ENCODE measurements at regions not wholly inside any gene's neighbourhood (a gene's known extent, or its start where the extent isn't known, plus 50 kb on each side); places are given as distances from the start of the nearest gene placed in this dataset.

DNA sequence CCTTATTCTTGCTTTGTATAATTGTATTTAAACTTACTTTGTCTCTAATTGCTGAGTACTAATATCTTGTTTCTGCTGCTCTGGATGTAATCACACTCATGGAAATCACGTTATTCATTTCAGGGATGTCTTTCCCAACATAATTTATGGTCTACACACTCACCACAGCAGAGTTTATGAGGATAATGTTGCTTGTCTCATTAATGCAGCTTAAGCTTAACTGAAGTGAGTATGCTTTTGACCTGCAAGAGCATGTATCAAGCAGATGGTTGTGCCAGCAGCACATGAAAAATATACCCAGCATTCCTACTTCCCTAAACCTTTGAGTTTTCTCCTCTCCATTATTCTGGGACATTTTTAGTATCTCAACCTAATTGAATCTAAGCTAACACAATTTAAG is 1080.9 kb downstream of the SLITRK5 start:
- H3K27me3 ChIP-seq = no peaks in the 10 kb centered on the region
- DNase-seq = no peak
- H3K27ac ChIP-seq = no peak overlapping the region
- intact Hi-C loops (cut with DNase I) = no loop called here
- 13 to 24% (median 20%) methylated on average over 1 of the region's 1 CpG for WGBS, 3 donors
- H3K9me3 ChIP-seq = no peaks in the 10 kb centered on the region
- no peaks in the 10 kb centered on the region for H3K36me3 ChIP-seq
- no peak overlapping the region for H3K4me3 ChIP-seq
- H3K4me1 ChIP-seq (ENCODE audit: insufficient read depth) = no peaks in the 10 kb centered on the region
- TF ChIP-seq POLR2A (IDR thresholded peaks at IDR 0.05) (no peak), EP300 (IDR thresholded peaks at IDR 0.05) (no peak)
- TF ChIP-seq, protein P1, sequence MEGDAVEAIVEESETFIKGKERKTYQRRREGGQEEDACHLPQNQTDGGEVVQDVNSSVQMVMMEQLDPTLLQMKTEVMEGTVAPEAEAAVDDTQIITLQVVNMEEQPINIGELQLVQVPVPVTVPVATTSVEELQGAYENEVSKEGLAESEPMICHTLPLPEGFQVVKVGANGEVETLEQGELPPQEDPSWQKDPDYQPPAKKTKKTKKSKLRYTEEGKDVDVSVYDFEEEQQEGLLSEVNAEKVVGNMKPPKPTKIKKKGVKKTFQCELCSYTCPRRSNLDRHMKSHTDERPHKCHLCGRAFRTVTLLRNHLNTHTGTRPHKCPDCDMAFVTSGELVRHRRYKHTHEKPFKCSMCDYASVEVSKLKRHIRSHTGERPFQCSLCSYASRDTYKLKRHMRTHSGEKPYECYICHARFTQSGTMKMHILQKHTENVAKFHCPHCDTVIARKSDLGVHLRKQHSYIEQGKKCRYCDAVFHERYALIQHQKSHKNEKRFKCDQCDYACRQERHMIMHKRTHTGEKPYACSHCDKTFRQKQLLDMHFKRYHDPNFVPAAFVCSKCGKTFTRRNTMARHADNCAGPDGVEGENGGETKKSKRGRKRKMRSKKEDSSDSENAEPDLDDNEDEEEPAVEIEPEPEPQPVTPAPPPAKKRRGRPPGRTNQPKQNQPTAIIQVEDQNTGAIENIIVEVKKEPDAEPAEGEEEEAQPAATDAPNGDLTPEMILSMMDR (IDR thresholded peaks at IDR 0.05) = no peak

DNA sequence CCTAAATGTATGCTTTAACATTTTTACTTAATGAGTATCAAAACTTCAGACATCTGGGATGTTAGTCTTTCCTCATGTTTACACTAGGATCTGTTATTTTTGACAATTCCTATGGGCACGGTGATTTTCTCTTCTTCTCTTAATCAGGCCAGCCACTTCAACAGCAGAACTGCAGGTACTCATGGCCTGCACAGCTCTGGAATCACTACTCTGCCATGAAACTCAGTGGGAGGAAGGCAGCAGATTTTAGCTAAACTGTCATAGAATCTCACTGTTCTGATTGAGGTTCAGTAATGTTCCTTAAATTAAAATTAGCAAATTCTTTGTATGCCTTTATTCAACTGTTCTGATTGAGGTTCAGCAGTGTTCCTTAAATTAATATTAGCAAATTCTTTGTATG is 1083.0 kb downstream of the SLITRK5 start:
- no peaks in the 10 kb centered on the region for H3K36me3 ChIP-seq
- no peaks in the 10 kb centered on the region for H3K9me3 ChIP-seq
- intact Hi-C loops (cut with DNase I) = no loop called here
- no peaks in the 10 kb centered on the region for H3K4me1 ChIP-seq (ENCODE audit: insufficient read depth)
- DNase-seq = no peak
- WGBS, 3 donors = 59 to 82% (median 62%) methylated on average over 1 of the region's 1 CpG
- TF ChIP-seq POLR2A (IDR thresholded peaks at IDR 0.05) (no peak), EP300 (IDR thresholded peaks at IDR 0.05) (no peak)
- TF ChIP-seq, protein P1 (IDR thresholded peaks at IDR 0.05) = no peak
- no peaks in the 10 kb centered on the region for H3K27me3 ChIP-seq
- no peak overlapping the region for H3K4me3 ChIP-seq
- no peak overlapping the region for H3K27ac ChIP-seq

DNA sequence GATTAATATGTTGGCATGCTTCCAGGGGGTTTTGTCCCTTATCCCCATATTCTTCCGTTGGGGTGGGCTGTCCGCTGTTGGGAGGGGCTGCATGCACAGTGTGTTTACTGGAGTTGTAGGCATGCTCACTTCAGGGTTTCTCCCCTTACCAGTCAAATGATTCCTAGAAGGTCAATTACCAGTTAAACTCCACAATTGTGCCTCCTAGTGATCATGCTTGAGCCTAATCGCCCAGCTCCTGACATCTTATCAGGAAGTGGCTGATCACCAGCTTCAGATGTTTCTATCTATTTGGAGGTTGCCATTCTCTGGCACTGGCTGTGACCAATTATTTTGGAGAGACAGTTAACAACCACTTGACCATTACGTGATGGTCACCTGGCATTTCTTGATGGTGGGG is 1090.0 kb downstream of the SLITRK5 start:
- intact Hi-C loops (cut with DNase I) = no loop called here
- WGBS, 3 donors = 75 to 85% (median 83%) methylated on average over 4 of the region's 4 CpGs
- DNase-seq = no peak
- Histone ChIP-seq H3K9me3 (no peaks in the 10 kb centered on the region), H3K4me3 (no peak overlapping the region), H3K27me3 (no peaks in the 10 kb centered on the region), H3K36me3 (no peaks in the 10 kb centered on the region), H3K4me1 (ENCODE audit: insufficient read depth) (no peaks in the 10 kb centered on the region), H3K27ac (no peak overlapping the region)
- TF ChIP-seq EP300 (IDR thresholded peaks at IDR 0.05) = no peak
- TF ChIP-seq, protein P1 (IDR thresholded peaks at IDR 0.05) = no peak
- no peak for TF ChIP-seq POLR2A (IDR thresholded peaks at IDR 0.05)

DNA sequence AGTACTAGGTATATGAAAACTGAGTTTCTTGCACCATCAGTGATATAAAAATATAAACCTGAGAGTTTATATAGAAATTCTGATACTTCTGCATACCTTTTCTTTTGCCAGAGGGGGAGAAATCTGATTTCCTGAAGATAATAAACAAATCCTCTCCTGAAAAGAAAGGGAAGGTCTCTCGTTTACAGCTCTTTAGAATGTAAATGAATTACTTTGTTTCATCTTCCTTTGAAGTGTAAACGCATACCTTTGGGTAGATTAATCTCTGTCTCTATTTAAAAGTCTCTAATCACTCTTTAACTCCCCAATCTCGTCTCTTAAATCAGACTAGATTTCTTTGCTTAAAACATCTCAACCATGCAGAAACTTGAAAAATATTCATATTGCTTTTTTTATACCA is 1092.9 kb downstream of the SLITRK5 start:
- no peak overlapping the region for H3K4me3 ChIP-seq
- H3K4me1 ChIP-seq (ENCODE audit: insufficient read depth) = no peaks in the 10 kb centered on the region
- H3K9me3 ChIP-seq = no peaks in the 10 kb centered on the region
- 18 to 27% (median 22%) methylated on average over 3 of the region's 3 CpGs for WGBS, 3 donors
- intact Hi-C loops (cut with DNase I) = no loop called here
- TF ChIP-seq, protein P1 (IDR thresholded peaks at IDR 0.05) = no peak
- TF ChIP-seq EP300 (IDR thresholded peaks at IDR 0.05) (no peak), POLR2A (IDR thresholded peaks at IDR 0.05) (no peak)
- H3K27ac ChIP-seq = no peak overlapping the region
- H3K36me3 ChIP-seq = no peaks in the 10 kb centered on the region
- H3K27me3 ChIP-seq = no peaks in the 10 kb centered on the region
- no peak for DNase-seq

DNA sequence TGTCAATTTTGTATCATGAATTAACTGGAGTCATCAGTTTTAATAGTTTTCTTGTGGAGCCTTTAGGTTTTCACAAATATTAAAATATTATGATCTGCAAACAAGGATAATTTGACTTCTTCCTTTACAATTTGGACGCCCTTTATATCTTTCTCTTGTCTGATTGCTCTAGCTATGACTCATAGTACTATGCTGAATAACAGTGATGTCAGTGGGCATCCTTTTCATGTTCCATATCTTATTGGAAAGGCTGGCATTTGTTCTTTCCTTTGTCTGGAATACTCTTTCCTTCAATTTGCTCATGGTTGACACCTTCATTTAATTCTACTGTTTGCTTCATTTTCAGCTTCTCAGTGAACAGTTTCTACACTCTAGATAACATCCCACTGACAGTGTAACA is 1129.3 kb downstream of the SLITRK5 start:
- Histone ChIP-seq H3K4me1 (ENCODE audit: insufficient read depth) (no peaks in the 10 kb centered on the region), H3K4me3 (no peak overlapping the region), H3K27me3 (no peaks in the 10 kb centered on the region), H3K27ac (no peak overlapping the region), H3K9me3 (no peaks in the 10 kb centered on the region), H3K36me3 (no peaks in the 10 kb centered on the region)
- TF ChIP-seq POLR2A (IDR thresholded peaks at IDR 0.05) (no peak), EP300 (IDR thresholded peaks at IDR 0.05) (no peak)
- TF ChIP-seq, protein P1 (IDR thresholded peaks at IDR 0.05) = no peak
- DNase-seq = no peak
- intact Hi-C loops (cut with DNase I) = no loop called here
- 58 to 67% (median 63%) methylated on average over 1 of the region's 1 CpG for WGBS, 3 donors

Data from ovary (tissue), 7 donors.